ENCODE measurements at regions not wholly inside any gene's neighbourhood (a gene's known extent, or its start where the extent isn't known, plus 50 kb on each side); places are given as distances from the start of the nearest gene placed in this dataset.

DNA sequence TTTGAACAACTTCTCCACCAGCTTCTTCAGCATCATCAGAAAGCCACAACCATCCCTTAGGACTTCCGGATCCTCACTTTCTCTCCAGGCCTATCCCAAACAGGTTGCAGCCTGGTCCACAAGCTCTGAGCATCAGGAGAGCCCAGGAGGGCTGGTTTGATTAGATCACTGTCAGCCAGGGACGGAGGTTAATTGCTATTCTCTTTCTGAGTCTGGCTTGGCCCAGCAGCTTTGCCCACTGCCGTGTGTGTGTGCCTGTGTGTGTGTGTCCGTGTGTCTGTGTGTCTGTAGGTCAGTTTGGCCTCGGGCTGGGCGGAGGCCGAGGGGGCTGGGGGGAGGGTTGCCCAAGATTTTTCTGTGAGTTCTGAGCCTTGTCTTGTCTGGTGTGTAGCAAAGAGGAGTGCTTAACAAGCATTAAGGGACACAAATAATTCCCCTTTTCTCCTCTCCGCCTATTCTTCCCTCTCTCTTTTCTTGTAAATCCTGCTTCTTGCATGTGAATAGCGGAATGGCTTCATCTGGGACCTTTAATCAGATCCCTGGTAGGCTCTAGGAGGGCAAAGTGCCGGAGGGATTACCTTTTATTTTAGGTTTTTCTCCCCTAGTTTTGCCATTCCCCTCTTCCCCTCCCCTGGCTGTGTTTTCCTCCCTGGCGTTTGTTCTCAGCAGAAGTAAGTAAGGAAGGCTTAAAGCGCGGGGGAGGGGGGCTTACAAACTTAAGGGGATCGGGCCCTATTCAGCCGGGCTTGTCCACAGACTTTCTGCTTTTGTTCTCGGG is 138.2 kb upstream of the LHX5 start:
- Histone ChIP-seq H3K56ac (ENCODE audit: low read length) (no peak overlapping the region), H2BK5ac (ENCODE audit: low read length) (no peak overlapping the region), H2AK5ac (ENCODE audit: low read length) (no peak overlapping the region), H2BK120ac (ENCODE audit: low read depth, low read length) (no peak overlapping the region), H3K4me1 (ENCODE audit: control insufficient read depth, low read depth, low read length) (no peaks in the 10 kb centered on the region), H4K5ac (ENCODE audit: low read length) (no peak overlapping the region), H3K18ac (ENCODE audit: low read length) (no peak overlapping the region), H3K4ac (ENCODE audit: low read depth, low read length) (no peak overlapping the region), H3K9ac (ENCODE audit: low read length) (no peak overlapping the region), H3K4me3 (ENCODE audit: low read length) (no peak overlapping the region), H3K4me2 (ENCODE audit: low read length) (peak overlapping the region; percentile 19), H4K8ac (ENCODE audit: low read depth, low read length) (no peak overlapping the region), H3K27ac (ENCODE audit: low read depth, low read length) (no peak overlapping the region), H3K27me3 (ENCODE audit: insufficient read depth, low read length, poor library complexity) (peaks cover 14% of the 10 kb centered on the region), H3K79me2 (ENCODE audit: control insufficient read depth, insufficient read depth, low read length) (no peaks in the 10 kb centered on the region), H3K79me1 (ENCODE audit: low read length) (no peaks in the 10 kb centered on the region), H3K23ac (ENCODE audit: low read length) (no peak overlapping the region), H3K36me3 (ENCODE audit: control insufficient read depth, insufficient read depth, low read length) (no peaks in the 10 kb centered on the region), H2BK15ac (replicated peaks; ENCODE audit: low read depth) (no peak overlapping the region)
- DNase-seq, result no peak
- no CpG with 5 or more reads among the region's 16 CpGs for WGBS (ENCODE audit: extremely low coverage, insufficient coverage, low lambda C conversion rate)

DNA sequence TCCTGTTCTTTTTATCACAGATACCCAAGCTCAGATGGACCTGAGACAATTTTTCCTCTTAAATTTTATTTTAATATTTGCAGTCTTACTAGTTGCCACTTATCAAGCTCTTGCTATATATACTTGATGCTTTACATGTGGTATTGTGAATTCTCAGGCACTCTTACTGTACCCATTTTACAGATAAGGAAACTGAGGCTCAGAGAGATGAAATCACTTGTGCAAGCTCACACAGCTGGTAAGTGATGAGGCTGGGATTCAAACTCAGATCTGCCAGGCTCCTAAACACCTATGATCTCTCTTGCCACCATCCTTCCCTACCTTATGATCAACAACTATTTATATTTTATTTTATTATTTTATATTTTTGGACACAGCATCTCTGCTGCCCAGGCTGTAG is 133.0 kb upstream of the LHX5 start:
- Histone ChIP-seq H3K4me1 (ENCODE audit: control insufficient read depth, low read depth, low read length) (no peaks in the 10 kb centered on the region), H2BK5ac (ENCODE audit: low read length) (no peak overlapping the region), H3K27me3 (ENCODE audit: insufficient read depth, low read length, poor library complexity) (no peaks in the 10 kb centered on the region), H2BK120ac (ENCODE audit: low read depth, low read length) (no peak overlapping the region), H3K4me2 (ENCODE audit: low read length) (no peak overlapping the region), H3K56ac (ENCODE audit: low read length) (no peak overlapping the region), H4K5ac (ENCODE audit: low read length) (no peak overlapping the region), H3K4me3 (ENCODE audit: low read length) (no peak overlapping the region), H2AK5ac (ENCODE audit: low read length) (no peak overlapping the region), H2BK15ac (replicated peaks; ENCODE audit: low read depth) (no peak overlapping the region), H3K23ac (ENCODE audit: low read length) (no peak overlapping the region), H3K79me2 (ENCODE audit: control insufficient read depth, insufficient read depth, low read length) (no peaks in the 10 kb centered on the region), H4K8ac (ENCODE audit: low read depth, low read length) (no peak overlapping the region), H3K27ac (ENCODE audit: low read depth, low read length) (no peak overlapping the region), H3K79me1 (ENCODE audit: low read length) (no peaks in the 10 kb centered on the region), H3K9ac (ENCODE audit: low read length) (no peak overlapping the region), H3K4ac (ENCODE audit: low read depth, low read length) (no peak overlapping the region), H3K18ac (ENCODE audit: low read length) (no peak overlapping the region), H3K36me3 (ENCODE audit: control insufficient read depth, insufficient read depth, low read length) (no peaks in the 10 kb centered on the region)
- no peak for DNase-seq

DNA sequence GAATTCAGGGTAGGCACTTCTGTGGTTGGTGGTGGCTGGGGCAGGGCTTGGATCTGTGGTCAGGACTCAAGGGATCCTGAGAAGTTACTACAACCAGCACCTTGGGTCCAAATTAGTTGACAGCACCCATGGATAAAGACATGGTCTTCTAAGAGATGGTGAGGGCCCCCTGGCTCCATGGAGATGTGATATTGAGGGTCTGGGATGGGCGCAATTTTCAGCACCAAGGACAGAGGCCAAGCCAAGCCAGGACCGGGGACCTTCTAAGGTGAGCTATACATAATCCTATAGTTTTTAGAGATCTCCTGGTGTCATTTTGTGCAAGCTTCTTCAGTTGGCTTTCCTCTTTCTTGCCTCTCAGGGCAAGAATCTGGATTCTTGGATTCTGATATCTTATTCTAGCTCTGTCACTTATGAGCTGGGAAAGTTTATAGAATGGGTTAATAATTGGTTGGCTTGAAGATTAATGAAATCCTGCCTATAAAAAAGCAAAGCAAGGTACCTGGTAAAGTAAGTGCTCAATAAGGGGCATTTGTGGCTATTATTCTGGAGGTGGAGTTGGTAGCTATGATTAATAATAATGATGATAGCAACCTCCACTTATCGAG is 130.1 kb upstream of the LHX5 start:
- H3K56ac ChIP-seq (ENCODE audit: low read length), result no peak overlapping the region
- no peak overlapping the region for H2BK5ac ChIP-seq (ENCODE audit: low read length)
- no peak overlapping the region for H3K4me2 ChIP-seq (ENCODE audit: low read length)
- H3K4me1 ChIP-seq (ENCODE audit: control insufficient read depth, low read depth, low read length), result no peaks in the 10 kb centered on the region
- no peak overlapping the region for H3K27ac ChIP-seq (ENCODE audit: low read depth, low read length)
- no peak for DNase-seq
- H4K8ac ChIP-seq (ENCODE audit: low read depth, low read length), result no peak overlapping the region
- H2AK5ac ChIP-seq (ENCODE audit: low read length), result no peak overlapping the region
- no peaks in the 10 kb centered on the region for H3K36me3 ChIP-seq (ENCODE audit: control insufficient read depth, insufficient read depth, low read length)
- no peak overlapping the region for H3K9ac ChIP-seq (ENCODE audit: low read length)
- no peak overlapping the region for H2BK120ac ChIP-seq (ENCODE audit: low read depth, low read length)
- H2BK15ac ChIP-seq (replicated peaks; ENCODE audit: low read depth), result no peak overlapping the region
- H3K4me3 ChIP-seq (ENCODE audit: low read length), result no peak overlapping the region
- no CpG with 5 or more reads among the region's 3 CpGs for whole genome bisulfite sequencing (ENCODE audit: extremely low coverage, insufficient coverage, low lambda C conversion rate)
- H3K79me1 ChIP-seq (ENCODE audit: low read length), result no peaks in the 10 kb centered on the region
- H4K5ac ChIP-seq (ENCODE audit: low read length), result no peak overlapping the region
- no peaks in the 10 kb centered on the region for H3K27me3 ChIP-seq (ENCODE audit: insufficient read depth, low read length, poor library complexity)
- H3K23ac ChIP-seq (ENCODE audit: low read length), result no peak overlapping the region
- H3K79me2 ChIP-seq (ENCODE audit: control insufficient read depth, insufficient read depth, low read length), result no peaks in the 10 kb centered on the region
- H3K4ac ChIP-seq (ENCODE audit: low read depth, low read length), result no peak overlapping the region
- H3K18ac ChIP-seq (ENCODE audit: low read length), result no peak overlapping the region

DNA sequence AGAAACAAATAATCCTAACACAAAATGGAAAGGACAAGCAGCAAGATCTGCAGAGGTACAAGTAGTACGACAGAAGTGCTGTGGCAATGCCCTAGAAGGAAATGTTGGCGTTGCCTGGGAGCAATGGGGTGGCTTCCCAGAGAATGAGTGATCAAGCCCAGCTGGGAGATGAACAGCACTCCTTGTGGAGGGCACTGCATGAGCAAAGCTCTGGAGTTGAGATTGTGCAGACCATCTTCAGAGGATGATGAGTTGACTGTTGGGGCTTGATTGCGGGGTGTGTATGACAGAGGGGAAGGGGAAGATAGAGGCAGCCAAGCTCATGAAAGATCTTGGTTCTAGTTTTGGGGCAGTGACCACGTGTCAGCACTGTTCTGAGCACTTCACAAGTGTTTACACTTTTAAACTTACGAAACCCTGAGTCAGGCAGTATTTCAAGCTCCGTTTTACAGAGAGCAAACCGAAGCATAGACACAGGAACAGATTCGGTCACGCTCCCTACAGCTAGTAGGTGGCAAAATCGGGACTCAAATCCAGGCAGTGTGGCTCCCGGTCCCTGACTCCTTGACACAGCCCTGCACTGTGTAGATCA is 127.2 kb upstream of the LHX5 start:
- H3K4me2 ChIP-seq (ENCODE audit: low read length), result no peak overlapping the region
- WGBS (ENCODE audit: extremely low coverage, insufficient coverage, low lambda C conversion rate), result no CpG with 5 or more reads among the region's 11 CpGs
- no peak overlapping the region for H4K8ac ChIP-seq (ENCODE audit: low read depth, low read length)
- no peak overlapping the region for H2AK5ac ChIP-seq (ENCODE audit: low read length)
- DNase-seq, result no peak
- H3K36me3 ChIP-seq (ENCODE audit: control insufficient read depth, insufficient read depth, low read length), result no peaks in the 10 kb centered on the region
- no peak overlapping the region for H3K56ac ChIP-seq (ENCODE audit: low read length)
- no peaks in the 10 kb centered on the region for H3K4me1 ChIP-seq (ENCODE audit: control insufficient read depth, low read depth, low read length)
- no peak overlapping the region for H2BK5ac ChIP-seq (ENCODE audit: low read length)
- H3K23ac ChIP-seq (ENCODE audit: low read length), result no peak overlapping the region
- H3K79me1 ChIP-seq (ENCODE audit: low read length), result no peaks in the 10 kb centered on the region
- no peak overlapping the region for H3K4me3 ChIP-seq (ENCODE audit: low read length)
- no peak overlapping the region for H3K9ac ChIP-seq (ENCODE audit: low read length)
- no peak overlapping the region for H2BK120ac ChIP-seq (ENCODE audit: low read depth, low read length)
- no peak overlapping the region for H3K18ac ChIP-seq (ENCODE audit: low read length)
- no peaks in the 10 kb centered on the region for H3K27me3 ChIP-seq (ENCODE audit: insufficient read depth, low read length, poor library complexity)
- H3K4ac ChIP-seq (ENCODE audit: low read depth, low read length), result no peak overlapping the region
- no peak overlapping the region for H2BK15ac ChIP-seq (replicated peaks; ENCODE audit: low read depth)
- no peak overlapping the region for H3K27ac ChIP-seq (ENCODE audit: low read depth, low read length)
- H3K79me2 ChIP-seq (ENCODE audit: control insufficient read depth, insufficient read depth, low read length), result no peaks in the 10 kb centered on the region
- H4K5ac ChIP-seq (ENCODE audit: low read length), result no peak overlapping the region

DNA sequence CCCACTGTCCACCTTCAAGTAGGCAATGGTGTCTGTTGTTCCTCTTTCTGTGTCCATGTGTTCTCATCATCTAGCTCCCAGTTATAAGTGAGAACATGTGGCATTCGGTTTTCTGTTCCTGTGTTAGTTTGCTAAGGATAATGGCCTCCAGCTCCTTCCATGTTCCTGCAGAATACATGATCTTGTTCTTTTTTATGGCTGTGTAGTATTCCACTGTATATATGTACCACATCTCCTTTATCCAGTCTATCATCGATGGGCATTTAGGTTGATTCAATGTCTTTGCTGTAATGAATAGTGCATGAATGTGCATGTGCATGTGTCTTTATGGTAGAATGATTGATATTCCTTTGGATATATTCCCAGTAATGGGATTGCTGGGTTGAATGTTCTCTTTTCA is 123.3 kb upstream of the LHX5 start:
- Histone ChIP-seq H3K18ac (ENCODE audit: low read length) (no peak overlapping the region), H2BK5ac (ENCODE audit: low read length) (no peak overlapping the region), H3K79me1 (ENCODE audit: low read length) (no peaks in the 10 kb centered on the region), H3K4me3 (ENCODE audit: low read length) (no peak overlapping the region), H2BK120ac (ENCODE audit: low read depth, low read length) (no peak overlapping the region), H3K4ac (ENCODE audit: low read depth, low read length) (no peak overlapping the region), H2AK5ac (ENCODE audit: low read length) (no peak overlapping the region), H4K8ac (ENCODE audit: low read depth, low read length) (no peak overlapping the region), H3K36me3 (ENCODE audit: control insufficient read depth, insufficient read depth, low read length) (no peaks in the 10 kb centered on the region), H3K23ac (ENCODE audit: low read length) (no peak overlapping the region), H2BK15ac (replicated peaks; ENCODE audit: low read depth) (no peak overlapping the region), H3K4me1 (ENCODE audit: control insufficient read depth, low read depth, low read length) (no peaks in the 10 kb centered on the region), H3K4me2 (ENCODE audit: low read length) (no peak overlapping the region), H3K9ac (ENCODE audit: low read length) (no peak overlapping the region), H3K27ac (ENCODE audit: low read depth, low read length) (no peak overlapping the region), H4K5ac (ENCODE audit: low read length) (no peak overlapping the region), H3K79me2 (ENCODE audit: control insufficient read depth, insufficient read depth, low read length) (no peaks in the 10 kb centered on the region), H3K56ac (ENCODE audit: low read length) (no peak overlapping the region), H3K27me3 (ENCODE audit: insufficient read depth, low read length, poor library complexity) (no peaks in the 10 kb centered on the region)
- no peak for DNase-seq
- WGBS (ENCODE audit: extremely low coverage, insufficient coverage, low lambda C conversion rate), result no CpG with 5 or more reads among the region's 2 CpGs
